WTC11 (cell line): ENCODE measurements at regions not wholly inside any gene's neighbourhood (a gene's known extent, or its start where the extent isn't known, plus 50 kb on each side); places are given as distances from the start of the nearest gene placed in this dataset.
"Not testable (repeated sequence)": the region's sequence is repeated elsewhere in the genome, so short reads cannot be mapped to it uniquely, and the experiment has no call there.

Experiments used
- ATAC-seq: fragments of 200-7000 bp; cut with Tn5 transposase; 2 replicates; pipeline ENCODE4 v1.10.0; 2021; ENCODE audit warnings: mild to moderate bottlenecking, moderate library complexity
- CTCF ChIA-PET: fragments of 300-600 bp; sonication (Branson Sonifier 250); formaldehyde crosslinking; loops from one replicate; lab custom pipeline; 2021; ENCODE audit warnings: antibody characterized with exemption; lab: Charles Lee
- POLR2A ChIA-PET: fragments of 350-600 bp; sonication (Branson Sonifier 250); formaldehyde crosslinking; loops from one replicate; lab custom pipeline; 2021; ENCODE audit warnings: antibody characterized with exemption; lab: Charles Lee
- DNase-seq: peaks from one replicate; pipeline ENCODE4 v3.0.0; 2021; ENCODE audit warnings: low spot score
- H3K27ac Mint-ChIP-seq: 2 replicates; pipeline ENCODE4 v1.8.0; 2021; ENCODE audit warnings: mixed read lengths
- H3K27me3 Mint-ChIP-seq: 2 replicates; pipeline ENCODE4 v1.8.0; 2021; ENCODE audit warnings: low read depth, mild to moderate bottlenecking, moderate library complexity, mixed read lengths
- H3K36me3 Mint-ChIP-seq: 2 replicates; pipeline ENCODE4 v1.8.0; 2021; ENCODE audit warnings: mixed read lengths
- H3K4me1 Mint-ChIP-seq: 2 replicates; pipeline ENCODE4 v1.8.0; 2022; ENCODE audit warnings: mixed read lengths
- H3K4me3 Mint-ChIP-seq: 2 replicates; pipeline ENCODE4 v1.8.0; 2021; ENCODE audit warnings: mild to moderate bottlenecking, moderate library complexity, mixed read lengths
- H3K9me3 Mint-ChIP-seq: 2 replicates; pipeline ENCODE4 v1.8.0; 2021; ENCODE audit warnings: mixed read lengths
- AFF4 ChIP-seq: sonication (generic); formaldehyde crosslinking; IDR thresholded peaks from 2 replicates; pipeline ENCODE4 v1.8.1; 2023; ENCODE audit warnings: mild to moderate bottlenecking, missing genetic modification reagents, borderline replicate concordance
- CBFB ChIP-seq: sonication (generic); formaldehyde crosslinking; IDR thresholded peaks from 2 replicates; pipeline ENCODE4 v1.8.1; 2022; ENCODE audit warnings: mild to moderate bottlenecking, low read depth, missing genetic modification reagents
- CREB1 ChIP-seq: sonication (generic); formaldehyde crosslinking; IDR thresholded peaks from 2 replicates; pipeline ENCODE4 v1.8.0; 2023; ENCODE audit warnings: mild to moderate bottlenecking, missing genetic modification reagents
- GABPB1 ChIP-seq: sonication (generic); formaldehyde crosslinking; IDR thresholded peaks from 2 replicates; pipeline ENCODE4 v1.8.1; 2023; ENCODE audit warnings: mild to moderate bottlenecking, missing genetic modification reagents
- HMGXB4 ChIP-seq: sonication (generic); formaldehyde crosslinking; IDR thresholded peaks from 2 replicates; pipeline ENCODE4 v1.8.1; 2023; ENCODE audit warnings: mild to moderate bottlenecking, moderate library complexity, missing genetic modification reagents
- NFYB ChIP-seq: sonication (generic); formaldehyde crosslinking; conservative IDR thresholded peaks from 2 replicates; pipeline ENCODE4 v1.8.0; 2022; ENCODE audit warnings: low read depth, missing genetic modification reagents
- NR3C1 ChIP-seq: sonication (generic); formaldehyde crosslinking; conservative IDR thresholded peaks from 2 replicates; pipeline ENCODE4 v1.8.1; 2023; ENCODE audit warnings: low read depth, mild to moderate bottlenecking, missing genetic modification reagents
- PREB ChIP-seq: sonication (generic); formaldehyde crosslinking; IDR thresholded peaks from 2 replicates; pipeline ENCODE4 v1.8.1; 2022; ENCODE audit warnings: mild to moderate bottlenecking, missing genetic modification reagents, moderate library complexity, borderline replicate concordance
- USF1 ChIP-seq: sonication (generic); formaldehyde crosslinking; IDR thresholded peaks from 2 replicates; pipeline ENCODE4 v1.8.0; 2022; ENCODE audit warnings: mild to moderate bottlenecking, missing genetic modification reagents
- ZNF281 ChIP-seq: sonication (generic); formaldehyde crosslinking; IDR thresholded peaks from 2 replicates; pipeline ENCODE4 v1.8.0; 2023; ENCODE audit warnings: mild to moderate bottlenecking, missing genetic modification reagents
- ZNF416 ChIP-seq: fragments of 250-450 bp; sonication (Bioruptor Pico); IDR thresholded peaks from 2 replicates; pipeline ENCODE4 v1.9.0; 2021; ENCODE audit warnings: mild to moderate bottlenecking, inconsistent platforms

GRCh38 chr7:106567204-106568001 is 93.6 kb downstream of the CCDC71L start:
- CTCF ChIA-PET, H3K36me3 Mint-ChIP-seq, H3K9me3 Mint-ChIP-seq, H3K27me3 Mint-ChIP-seq, DNase-seq, H3K27ac Mint-ChIP-seq, ATAC-seq, H3K4me3 Mint-ChIP-seq: not testable (repeated sequence)
- peaks cover 16% of the 10 kb centered on the region for H3K4me1 Mint-ChIP-seq
- POLR2A ChIA-PET = interaction anchor here (2.1 kb wide), 1 partner anchor 282 kb away, joined by 6 read pairs; the partner anchor contains the start of gene NAMPT

- TF ChIP-seq NR3C1 (CRISPR knock-in tag) = no peak
- peaks cover 8% of the 10 kb centered on the region for H3K9me3 Mint-ChIP-seq
- H3K27me3 Mint-ChIP-seq = no peaks in the 10 kb centered on the region
- DNase-seq (no peak), ATAC-seq (no peak)
- ChIA-PET POLR2A (no interaction called here), CTCF (no interaction called here)
- H3K36me3 Mint-ChIP-seq = 0 out of 2 replicates have a peak, but pooled peaks cover 3% of the 10 kb centered on the region
- H3K4me1 Mint-ChIP-seq = peaks cover 16% of the 10 kb centered on the region
- no peak overlapping the region for H3K27ac Mint-ChIP-seq
- no peak overlapping the region for H3K4me3 Mint-ChIP-seq
Measured at GRCh38 chr7:106566672-106567071, 94.3 kb downstream of the CCDC71L start.

- CTCF ChIA-PET = no interaction called here
- Mint-ChIP-seq H3K9me3 (peaks cover 8% of the 10 kb centered on the region), H3K27ac (no peak overlapping the region)
Measured at GRCh38 chr7:106566196-106566595, 94.8 kb downstream of the CCDC71L start.

GRCh38 chr7:106565428-106565827 is 95.5 kb downstream of the CCDC71L start:
- Mint-ChIP-seq H3K9me3 (peaks cover 10% of the 10 kb centered on the region), H3K4me1 (peaks cover 13% of the 10 kb centered on the region), H3K36me3 (0 out of 2 replicates have a peak, but pooled peaks cover 3% of the 10 kb centered on the region), H3K27ac (no peak overlapping the region), H3K4me3 (no peak overlapping the region), H3K27me3 (no peaks in the 10 kb centered on the region)
- DNase-seq (no peak), ATAC-seq (no peak)
- ChIA-PET CTCF (no interaction called here), POLR2A (no interaction called here)
- no peak for TF ChIP-seq ZNF281 (CRISPR knock-in tag)

More at GRCh38 chr7:106566196-106566595, 94.8 kb downstream of the CCDC71L start:
- DNase-seq = no peak
- 0 out of 2 replicates have a peak, but pooled peaks cover 3% of the 10 kb centered on the region for H3K36me3 Mint-ChIP-seq
- no peak for TF ChIP-seq ZNF416 (CRISPR knock-in tag)
- TF ChIP-seq HMGXB4 = no peak
- no peak for TF ChIP-seq CREB1 (CRISPR knock-in tag)
- no peak for TF ChIP-seq NFYB (CRISPR knock-in tag)
- TF ChIP-seq USF1 (CRISPR knock-in tag) = no peak
- no peak for ATAC-seq
- H3K27me3 Mint-ChIP-seq = no peaks in the 10 kb centered on the region
- no peak overlapping the region for H3K4me3 Mint-ChIP-seq
- POLR2A ChIA-PET = no interaction called here
- H3K4me1 Mint-ChIP-seq = peaks cover 16% of the 10 kb centered on the region

GRCh38 chr7:106563466-106564150 is 97.3 kb downstream of the CCDC71L start:
- no peak for ATAC-seq
- POLR2A ChIA-PET = no interaction called here
- Mint-ChIP-seq H3K9me3 (peaks cover 18% of the 10 kb centered on the region), H3K4me3 (no peak overlapping the region), H3K36me3 (no peaks in the 10 kb centered on the region), H3K27me3 (no peaks in the 10 kb centered on the region), H3K4me1 (peaks cover 4% of the 10 kb centered on the region), H3K27ac (no peak overlapping the region)
- TF ChIP-seq AFF4 (no peak), GABPB1 (no peak), PREB (CRISPR knock-in tag) (no peak), CBFB (no peak)
- CTCF ChIA-PET = interaction anchor here (0.6 kb wide), 1 partner anchor 9 kb away, joined by 3 read pairs; no protein-coding TSS in a partner anchor
- no peak for DNase-seq
